ENCODE measurements at regions not wholly inside any gene's neighbourhood (a gene's known extent, or its start where the extent isn't known, plus 50 kb on each side); places are given as distances from the start of the nearest gene placed in this dataset.
"Not testable (repeated sequence)": the region's sequence is repeated elsewhere in the genome, so short reads cannot be mapped to it uniquely, and the experiment has no call there.

DNA sequence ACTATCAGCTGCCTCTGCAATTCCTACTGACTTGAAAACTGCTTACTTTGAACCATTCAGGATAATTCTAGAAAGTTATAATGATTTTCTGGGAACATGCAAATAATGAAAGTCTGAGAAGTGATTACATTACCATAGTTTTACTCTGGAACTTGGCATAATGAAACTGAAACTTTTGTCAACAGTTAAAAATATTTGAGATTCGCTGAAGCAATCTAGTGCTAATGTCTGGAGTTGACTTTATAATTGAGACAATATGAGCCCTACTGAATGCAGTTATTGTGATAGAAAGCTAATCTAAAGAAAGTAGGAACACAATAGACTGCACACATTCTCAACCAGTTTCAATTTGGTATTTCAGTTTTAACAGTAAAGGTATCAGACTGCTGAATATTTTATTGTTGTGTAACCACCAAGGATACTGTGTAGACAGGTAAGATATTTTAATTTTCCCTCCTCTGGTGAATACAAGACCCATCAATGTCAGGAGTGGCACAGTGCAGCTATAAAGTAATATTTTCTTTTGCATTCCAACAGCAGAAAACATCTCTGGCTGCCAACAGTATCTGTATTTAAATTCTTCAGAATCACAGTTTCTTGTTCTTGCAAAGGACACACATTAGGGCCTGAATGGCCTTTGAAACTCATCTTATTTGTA, 483.5 kb downstream of the ATP23 start:
- peak overlapping the region; percentile 87 for H3K27ac Mint-ChIP-seq
- H3K4me1 Mint-ChIP-seq (ENCODE audit: low read depth): peaks cover 45% of the 10 kb centered on the region
- peaks cover 33% of the 10 kb centered on the region for H3K27me3 Mint-ChIP-seq (ENCODE audit: low read depth)
- DNase-seq (ENCODE audit: low spot score): no peak
- H3K9me3 Mint-ChIP-seq: no peaks in the 10 kb centered on the region
- H3K4me3 Mint-ChIP-seq (ENCODE audit: low read depth): peak overlapping the region; percentile 18
- intact Hi-C loops (cut with micrococcal nuclease): loop anchor here (1.0 to 2.0 kb wide), 2 partner anchors 11 to 1172 kb away; partner anchors contain the start of gene SLC16A7
- H3K36me3 Mint-ChIP-seq (ENCODE audit: low read depth): no peaks in the 10 kb centered on the region

DNA sequence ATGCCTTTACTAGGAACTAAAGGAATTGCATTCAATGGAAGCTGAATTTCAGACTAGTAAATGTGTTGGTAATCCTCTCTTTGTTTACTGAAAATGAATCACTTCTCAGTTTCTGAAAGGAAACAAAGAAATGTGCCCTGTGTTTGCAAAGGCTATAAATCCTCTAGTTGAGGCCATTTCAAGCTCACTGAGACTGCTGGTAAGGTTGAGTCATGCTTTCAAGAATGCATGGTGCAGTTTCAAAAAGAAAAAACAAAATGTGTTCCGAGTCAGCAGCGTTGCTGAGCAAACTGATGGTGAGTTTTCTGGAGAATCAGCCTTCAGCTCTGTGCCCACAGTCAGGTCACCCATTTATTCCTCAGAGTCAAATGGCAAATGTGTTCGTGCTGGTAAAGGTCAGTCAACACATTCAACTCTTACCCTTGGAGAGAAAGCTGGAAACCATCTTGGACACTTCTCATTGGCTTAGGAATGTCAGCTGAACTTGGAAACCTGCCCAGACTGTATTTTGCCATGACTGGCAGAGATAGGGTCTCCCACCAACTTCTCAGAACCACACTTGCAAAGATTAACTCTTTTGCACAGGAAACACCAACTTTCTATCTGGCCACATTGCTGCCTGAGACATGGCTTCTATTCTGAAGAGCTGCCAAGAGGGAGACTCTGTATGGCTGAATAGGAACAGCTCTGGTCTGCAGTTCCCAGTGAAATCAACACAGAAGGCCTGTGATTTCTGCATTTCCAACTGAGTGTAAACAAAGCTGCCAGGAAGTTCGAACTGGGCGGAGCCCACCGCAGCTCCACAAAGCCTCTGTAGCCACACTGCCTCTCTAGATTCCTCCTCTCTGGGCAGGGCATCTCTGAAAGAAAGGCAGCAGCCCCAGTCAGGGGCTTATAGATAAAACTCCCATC, 484.4 kb downstream of the ATP23 start:
- H3K27me3 Mint-ChIP-seq (ENCODE audit: low read depth): peaks cover 32% of the 10 kb centered on the region
- H3K4me1 Mint-ChIP-seq (ENCODE audit: low read depth): peaks cover 39% of the 10 kb centered on the region
- peak overlapping the region; percentile 87 for H3K27ac Mint-ChIP-seq
- H3K9me3 Mint-ChIP-seq: no peaks in the 10 kb centered on the region
- DNase-seq (ENCODE audit: low spot score): peak; percentile 11
- no peaks in the 10 kb centered on the region for H3K36me3 Mint-ChIP-seq (ENCODE audit: low read depth)
- peak overlapping the region; percentile 9 for H3K4me3 Mint-ChIP-seq (ENCODE audit: low read depth)
- intact Hi-C loops (cut with micrococcal nuclease): loop anchor here (1.0 to 2.0 kb wide), 2 partner anchors 11 to 1171 kb away; partner anchors contain the start of gene SLC16A7

DNA sequence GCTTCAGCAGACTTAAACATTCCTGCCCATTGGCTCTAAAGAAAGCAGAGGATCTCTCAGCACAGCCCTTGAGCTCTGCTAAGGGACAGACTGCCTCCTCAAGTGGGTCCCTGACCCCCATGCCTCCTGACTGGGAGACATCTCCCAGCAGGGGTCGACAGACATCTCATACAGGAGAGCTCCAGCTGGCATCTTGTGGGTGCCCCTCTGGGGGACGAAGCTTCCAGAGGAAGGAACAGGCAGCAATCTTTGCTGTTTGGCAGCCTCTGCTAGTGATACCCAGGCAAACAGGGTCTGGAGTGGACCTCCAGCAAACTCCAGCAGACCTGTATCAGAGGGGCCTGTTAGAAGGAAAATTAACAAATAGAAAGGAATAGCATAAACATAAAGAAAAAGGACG, 485.1 kb downstream of the ATP23 start:
- peak overlapping the region; percentile 13 for H3K4me3 Mint-ChIP-seq (ENCODE audit: low read depth)
- H3K36me3 Mint-ChIP-seq (ENCODE audit: low read depth); DNase-seq (ENCODE audit: low spot score); intact Hi-C loops (cut with micrococcal nuclease); H3K9me3 Mint-ChIP-seq: not testable (repeated sequence)
- H3K27ac Mint-ChIP-seq: peak overlapping the region; percentile 87
- H3K27me3 Mint-ChIP-seq (ENCODE audit: low read depth): peaks cover 28% of the 10 kb centered on the region
- H3K4me1 Mint-ChIP-seq (ENCODE audit: low read depth): peaks cover 39% of the 10 kb centered on the region

DNA sequence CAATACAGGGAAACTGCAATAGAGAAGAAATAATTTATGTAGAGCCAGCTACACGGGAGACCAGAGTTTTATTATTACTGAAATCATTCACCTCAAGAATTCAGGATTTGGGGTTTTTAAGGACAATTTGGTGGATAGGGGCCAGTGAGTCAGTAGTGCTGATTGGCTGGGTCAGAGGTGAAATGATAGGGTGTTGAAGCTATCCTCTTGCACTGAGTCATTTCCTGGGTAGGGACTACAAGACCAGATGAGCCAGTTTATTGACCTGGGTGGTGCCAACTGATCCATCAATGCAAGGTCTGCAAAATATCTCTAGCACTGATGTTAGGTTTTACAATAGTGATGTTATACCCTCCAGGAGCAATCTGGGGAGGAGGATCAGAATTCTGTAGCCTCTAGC, 486.3 kb downstream of the LRIG3 start:
- H3K4me3 Mint-ChIP-seq (ENCODE audit: low read depth): no peak overlapping the region
- H3K4me1 Mint-ChIP-seq (ENCODE audit: low read depth): no peaks in the 10 kb centered on the region
- H3K27ac Mint-ChIP-seq: no peak overlapping the region
- no peak for DNase-seq (ENCODE audit: low spot score)
- H3K36me3 Mint-ChIP-seq (ENCODE audit: low read depth): no peaks in the 10 kb centered on the region
- H3K9me3 Mint-ChIP-seq: no peaks in the 10 kb centered on the region
- H3K27me3 Mint-ChIP-seq (ENCODE audit: low read depth): peaks cover 17% of the 10 kb centered on the region
- intact Hi-C loops (cut with micrococcal nuclease): no loop called here

DNA sequence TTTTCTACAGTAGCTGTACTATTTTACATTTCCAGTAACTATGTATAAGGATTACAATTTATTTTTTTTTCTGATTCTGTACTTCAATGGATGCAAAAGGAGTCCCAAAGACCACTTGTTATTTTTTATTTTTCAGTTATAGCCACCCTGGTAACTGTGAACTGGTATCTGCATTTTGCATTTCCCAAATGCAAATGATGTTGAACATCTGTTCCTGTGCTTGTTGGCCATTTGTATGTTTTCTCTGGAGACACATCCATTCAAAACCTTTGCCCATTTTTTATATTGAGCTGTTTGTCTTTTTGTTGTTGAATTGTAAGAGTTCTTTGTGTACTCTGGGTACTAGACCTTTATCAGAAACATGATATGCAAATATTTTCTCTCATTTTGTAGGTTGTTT, 485.6 kb downstream of the LRIG3 start:
- H3K27me3 Mint-ChIP-seq (ENCODE audit: low read depth): peaks cover 16% of the 10 kb centered on the region
- H3K27ac Mint-ChIP-seq: no peak overlapping the region
- H3K36me3 Mint-ChIP-seq (ENCODE audit: low read depth): no peaks in the 10 kb centered on the region
- intact Hi-C loops (cut with micrococcal nuclease): no loop called here
- DNase-seq (ENCODE audit: low spot score): no peak
- H3K4me1 Mint-ChIP-seq (ENCODE audit: low read depth): peaks cover 2% of the 10 kb centered on the region
- H3K9me3 Mint-ChIP-seq: no peaks in the 10 kb centered on the region
- H3K4me3 Mint-ChIP-seq (ENCODE audit: low read depth): no peak overlapping the region

DNA sequence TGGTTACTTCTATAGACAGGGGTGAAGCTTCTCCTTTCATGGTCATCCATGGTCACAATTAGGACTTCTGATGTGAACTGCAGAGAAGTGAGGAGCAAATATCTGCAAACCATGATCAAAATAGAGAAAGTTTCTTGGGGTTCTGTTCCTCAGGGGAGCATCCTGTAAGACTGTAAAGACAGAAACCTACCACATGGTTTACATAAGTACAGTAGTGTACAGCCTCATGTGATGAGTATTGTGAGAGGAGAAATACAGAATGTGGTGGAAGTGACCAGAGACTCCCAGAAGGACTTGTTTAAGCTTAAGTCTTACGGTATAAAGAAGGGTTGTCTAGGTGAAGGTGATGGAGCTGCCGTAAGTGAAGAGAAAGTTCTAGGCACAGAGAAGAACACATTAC, 484.7 kb downstream of the LRIG3 start:
- Mint-ChIP-seq H3K27me3 (ENCODE audit: low read depth) (peaks cover 12% of the 10 kb centered on the region), H3K27ac (no peak overlapping the region), H3K4me3 (ENCODE audit: low read depth) (no peak overlapping the region), H3K36me3 (ENCODE audit: low read depth) (no peaks in the 10 kb centered on the region), H3K9me3 (no peaks in the 10 kb centered on the region), H3K4me1 (ENCODE audit: low read depth) (peaks cover 2% of the 10 kb centered on the region)
- DNase-seq (ENCODE audit: low spot score): no peak
- intact Hi-C loops (cut with micrococcal nuclease): no loop called here

DNA sequence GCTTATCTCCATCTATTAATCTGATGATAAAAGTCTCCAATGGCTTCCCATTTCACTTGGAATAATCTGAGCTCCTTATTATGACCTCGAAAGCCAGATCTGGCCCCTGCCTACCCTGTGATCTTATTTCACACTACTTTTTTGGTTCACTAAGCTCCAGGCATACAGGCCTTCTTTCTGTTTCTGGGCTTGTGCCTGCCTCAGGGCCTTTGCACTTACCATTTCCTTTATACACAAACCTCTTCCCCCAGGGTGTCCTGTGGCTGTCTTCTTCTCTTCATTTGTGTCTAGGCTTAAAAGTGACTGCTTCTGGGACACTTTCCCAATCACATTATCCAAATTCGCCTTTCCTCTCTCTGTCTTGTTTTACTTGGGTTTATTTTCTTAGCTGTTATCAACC, 478.8 kb downstream of the LRIG3 start:
- H3K4me1 Mint-ChIP-seq (ENCODE audit: low read depth): peaks cover 2% of the 10 kb centered on the region

DNA sequence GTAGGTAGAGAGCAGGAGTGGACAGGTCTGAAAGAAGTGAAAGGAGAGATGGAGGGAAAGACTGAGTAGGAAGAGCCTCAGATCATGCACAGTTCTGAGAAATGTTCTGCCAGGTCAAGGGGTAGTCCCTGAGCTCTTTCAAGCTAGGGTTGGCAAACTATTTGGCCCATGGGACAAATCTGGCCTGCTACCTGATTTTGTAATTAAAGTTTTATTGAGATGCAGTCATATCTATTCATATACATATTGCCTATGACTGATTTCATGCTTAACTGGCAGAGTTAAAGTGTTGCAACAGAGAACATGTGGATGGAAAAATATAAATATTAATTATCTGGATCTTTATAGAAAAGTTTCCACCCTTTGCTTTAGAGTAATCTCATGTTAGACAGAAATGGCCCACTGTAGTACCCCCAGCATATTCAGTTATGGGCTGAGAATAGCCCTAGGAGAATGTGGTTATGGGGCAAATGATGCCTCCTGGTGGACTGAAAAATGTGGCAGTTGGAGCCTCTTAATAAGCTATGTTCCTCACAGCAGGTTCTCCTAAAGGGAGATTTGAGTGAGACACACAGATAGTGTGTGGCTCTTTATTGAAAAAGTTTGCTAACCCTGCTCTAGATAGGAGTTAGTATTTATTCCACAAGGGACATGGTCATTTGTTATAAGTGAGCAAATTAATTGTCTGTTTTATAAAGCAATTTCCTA, 476.9 kb downstream of the LRIG3 start:
- intact Hi-C loops (cut with micrococcal nuclease): loop anchor here (1.0 to 10.0 kb wide), 2 partner anchors 97 to 459 kb away; no protein-coding TSS in a partner anchor
- no peak overlapping the region for H3K27ac Mint-ChIP-seq
- no peaks in the 10 kb centered on the region for H3K9me3 Mint-ChIP-seq
- no peak overlapping the region for H3K4me3 Mint-ChIP-seq (ENCODE audit: low read depth)
- peaks cover 11% of the 10 kb centered on the region for H3K27me3 Mint-ChIP-seq (ENCODE audit: low read depth)
- DNase-seq (ENCODE audit: low spot score): no peak
- H3K36me3 Mint-ChIP-seq (ENCODE audit: low read depth): no peaks in the 10 kb centered on the region
- peaks cover 2% of the 10 kb centered on the region for H3K4me1 Mint-ChIP-seq (ENCODE audit: low read depth)

More for the DNA sequence above, 478.8 kb downstream of the LRIG3 start:
- no peaks in the 10 kb centered on the region for H3K9me3 Mint-ChIP-seq
- no peaks in the 10 kb centered on the region for H3K36me3 Mint-ChIP-seq (ENCODE audit: low read depth)
- peaks cover 6% of the 10 kb centered on the region for H3K27me3 Mint-ChIP-seq (ENCODE audit: low read depth)
- no peak overlapping the region for H3K27ac Mint-ChIP-seq
- intact Hi-C loops (cut with micrococcal nuclease): loop anchor here (10.0 kb wide), 1 partner anchor 457 kb away; no protein-coding TSS in a partner anchor
- no peak overlapping the region for H3K4me3 Mint-ChIP-seq (ENCODE audit: low read depth)
- DNase-seq (ENCODE audit: low spot score): no peak

DNA sequence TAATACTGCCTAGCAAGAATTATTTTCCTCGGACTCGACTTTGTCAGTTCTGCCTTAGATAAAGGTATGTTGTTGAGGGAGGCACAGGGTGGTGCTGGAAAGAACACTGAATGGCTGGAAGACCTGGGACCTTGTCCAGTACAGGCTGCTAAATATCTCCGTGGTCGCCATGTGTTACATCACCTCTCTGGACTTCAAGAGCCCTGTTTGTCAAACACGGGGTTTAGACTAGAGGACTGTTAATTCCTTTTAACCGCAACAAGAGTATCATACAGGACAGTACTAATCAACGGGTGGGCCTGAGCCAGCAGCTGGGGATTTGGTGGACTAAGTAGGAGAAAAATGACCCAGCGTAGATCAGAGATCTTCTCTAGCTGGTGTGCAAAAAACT, 476.3 kb downstream of the LRIG3 start:
- no peak overlapping the region for H3K27ac Mint-ChIP-seq
- H3K9me3 Mint-ChIP-seq: no peaks in the 10 kb centered on the region
- no peaks in the 10 kb centered on the region for H3K36me3 Mint-ChIP-seq (ENCODE audit: low read depth)
- DNase-seq (ENCODE audit: low spot score): no peak
- H3K27me3 Mint-ChIP-seq (ENCODE audit: low read depth): peaks cover 12% of the 10 kb centered on the region
- no peak overlapping the region for H3K4me3 Mint-ChIP-seq (ENCODE audit: low read depth)
- intact Hi-C loops (cut with micrococcal nuclease): loop anchor here (1.0 to 10.0 kb wide), 2 partner anchors 98 to 459 kb away; no protein-coding TSS in a partner anchor
- H3K4me1 Mint-ChIP-seq (ENCODE audit: low read depth): peaks cover 2% of the 10 kb centered on the region

DNA sequence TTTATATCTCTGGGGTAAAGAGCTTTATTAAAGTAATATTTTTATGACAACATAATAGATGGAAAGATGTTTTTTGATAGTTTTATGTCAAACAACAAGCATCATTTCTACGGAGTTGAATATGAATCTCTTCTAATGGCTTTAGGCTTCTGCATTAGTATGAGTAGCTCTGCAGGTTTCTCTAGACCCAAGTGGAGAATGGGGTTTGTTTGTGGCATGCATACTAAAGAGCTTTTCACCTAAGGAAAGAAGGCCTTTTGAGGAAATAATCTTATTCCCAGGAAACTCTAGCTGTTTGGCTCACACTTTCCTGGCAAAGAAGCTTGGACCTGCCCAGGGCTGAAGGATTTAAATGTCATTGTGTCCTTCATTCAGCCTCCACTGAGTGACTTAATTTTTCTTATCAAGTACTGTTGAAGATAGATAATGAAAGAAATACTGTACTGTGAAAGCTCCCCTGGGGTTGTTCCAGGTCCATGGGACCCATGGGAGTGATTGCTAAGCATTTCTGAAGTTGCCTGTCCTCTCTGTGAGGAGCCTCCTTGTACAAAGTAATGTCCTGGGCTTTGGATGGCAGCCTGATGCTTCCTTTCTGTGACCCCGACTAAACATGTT, 469.3 kb downstream of the LRIG3 start:
- Mint-ChIP-seq H3K27me3 (ENCODE audit: low read depth) (peaks cover 9% of the 10 kb centered on the region), H3K4me1 (ENCODE audit: low read depth) (no peaks in the 10 kb centered on the region), H3K9me3 (no peaks in the 10 kb centered on the region), H3K4me3 (ENCODE audit: low read depth) (no peak overlapping the region), H3K36me3 (ENCODE audit: low read depth) (no peaks in the 10 kb centered on the region), H3K27ac (no peak overlapping the region)
- intact Hi-C loops (cut with micrococcal nuclease): no loop called here
- DNase-seq (ENCODE audit: low spot score): no peak

DNA sequence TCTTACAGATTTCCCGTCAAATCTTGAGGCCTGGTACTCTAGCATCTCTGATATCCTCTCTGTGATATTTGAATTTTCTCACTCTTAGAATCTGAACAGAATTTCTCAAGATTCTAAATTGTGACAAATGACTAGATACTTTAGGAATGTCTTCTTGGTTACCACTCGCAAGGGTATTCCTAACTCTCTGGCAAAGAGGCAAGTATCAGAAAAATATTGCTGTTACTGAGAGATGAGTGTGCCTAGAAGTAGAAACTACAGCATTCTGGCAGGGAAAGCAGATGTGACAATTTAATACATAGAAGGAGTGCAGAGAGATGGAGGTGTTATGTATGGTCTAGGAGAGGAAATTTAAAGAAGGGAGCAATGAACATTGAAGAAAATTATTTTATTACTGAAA, 467.8 kb downstream of the LRIG3 start:
- H3K27ac Mint-ChIP-seq: no peak overlapping the region
- no peaks in the 10 kb centered on the region for H3K9me3 Mint-ChIP-seq
- no peaks in the 10 kb centered on the region for H3K4me1 Mint-ChIP-seq (ENCODE audit: low read depth)
- no peak overlapping the region for H3K4me3 Mint-ChIP-seq (ENCODE audit: low read depth)
- no peaks in the 10 kb centered on the region for H3K36me3 Mint-ChIP-seq (ENCODE audit: low read depth)
- intact Hi-C loops (cut with micrococcal nuclease): no loop called here
- H3K27me3 Mint-ChIP-seq (ENCODE audit: low read depth): peaks cover 5% of the 10 kb centered on the region
- DNase-seq (ENCODE audit: low spot score): no peak

DNA sequence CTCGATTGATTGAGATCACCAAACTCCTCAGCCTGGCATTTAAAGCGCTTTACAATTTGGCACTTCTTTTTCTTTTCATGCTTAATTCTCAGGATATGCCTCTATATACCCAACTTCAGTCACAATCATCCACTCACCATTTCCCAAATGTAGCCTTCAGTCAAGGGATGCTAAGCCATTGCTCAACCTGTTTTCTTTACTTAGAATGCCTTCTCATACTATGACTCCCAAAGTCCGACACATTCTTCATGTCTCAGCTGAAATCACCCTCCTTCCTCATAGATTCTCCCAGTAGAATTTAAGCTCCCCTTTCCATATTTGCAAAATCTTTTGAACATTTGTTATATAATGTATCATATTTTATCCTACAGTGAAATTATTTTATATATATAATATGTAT, 467.0 kb downstream of the LRIG3 start:
- Mint-ChIP-seq H3K4me3 (ENCODE audit: low read depth) (no peak overlapping the region), H3K36me3 (ENCODE audit: low read depth) (no peaks in the 10 kb centered on the region), H3K4me1 (ENCODE audit: low read depth) (no peaks in the 10 kb centered on the region), H3K9me3 (no peaks in the 10 kb centered on the region), H3K27ac (no peak overlapping the region), H3K27me3 (ENCODE audit: low read depth) (peaks cover 2% of the 10 kb centered on the region)
- DNase-seq (ENCODE audit: low spot score): no peak
- intact Hi-C loops (cut with micrococcal nuclease): no loop called here

Data from activated T-helper 2 cell treated with anti-CD3 and anti-CD28 coated beads, Interferon-gamma antibody, Interleukin-2, Interleukin-4, amounts not matched to agents 10 μg/mL and 5 μg/mL and 100 μg/mL, durations not matched to agents 14 hours and 24 hours and 36 hours (primary cell).